Limb (tissue), 2 donors: ENCODE measurements at regions not wholly inside any gene's neighbourhood (a gene's known extent, or its start where the extent isn't known, plus 50 kb on each side); places are given as distances from the start of the nearest gene placed in this dataset.
"Not testable (repeated sequence)": the region's sequence is repeated elsewhere in the genome, so short reads cannot be mapped to it uniquely, and the experiment has no call there.

Experiments
- DNase-seq, 2 donors: peaks; one replicate each; pipeline ENCODE4 v3.0.0-alpha.2; 2016; ENCODE audit errors: extremely low spot score in 2 of 2

DNA sequence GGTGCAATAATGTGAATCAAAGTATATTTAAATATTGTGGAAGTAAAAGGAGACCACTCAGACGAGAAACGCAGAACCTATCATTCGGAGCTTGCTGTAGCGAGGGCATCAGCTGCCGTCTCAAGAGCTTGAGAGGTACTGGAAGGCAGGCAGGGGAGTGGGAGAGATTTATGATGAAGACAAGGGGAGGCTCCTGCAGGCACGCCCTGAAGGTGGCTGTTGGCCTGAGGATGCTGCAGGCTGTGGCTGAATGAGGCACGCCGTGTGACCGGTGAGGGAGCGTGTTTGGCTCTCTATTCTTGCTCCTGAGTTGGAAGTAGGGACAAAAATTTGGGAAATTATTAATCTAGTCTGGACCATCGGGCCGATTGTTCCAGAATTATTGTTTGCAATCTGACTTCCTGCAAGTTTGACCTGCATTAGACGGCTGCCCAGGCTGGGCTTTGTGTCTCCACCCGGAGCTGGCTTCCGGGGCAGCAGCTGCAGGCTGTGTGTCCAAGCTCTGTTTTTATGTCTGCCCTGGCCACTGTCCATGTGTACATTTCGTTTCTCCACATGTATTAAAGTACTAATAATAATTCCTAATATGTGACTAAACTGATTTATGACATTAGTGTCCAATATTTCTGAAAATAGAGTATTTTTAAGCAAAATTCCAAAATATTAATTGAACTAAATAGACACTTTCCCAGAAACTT is 91.1 kb upstream of the ANKRD10 start:
- peak in 1 of 2 donors; percentile 47 for DNase-seq

DNA sequence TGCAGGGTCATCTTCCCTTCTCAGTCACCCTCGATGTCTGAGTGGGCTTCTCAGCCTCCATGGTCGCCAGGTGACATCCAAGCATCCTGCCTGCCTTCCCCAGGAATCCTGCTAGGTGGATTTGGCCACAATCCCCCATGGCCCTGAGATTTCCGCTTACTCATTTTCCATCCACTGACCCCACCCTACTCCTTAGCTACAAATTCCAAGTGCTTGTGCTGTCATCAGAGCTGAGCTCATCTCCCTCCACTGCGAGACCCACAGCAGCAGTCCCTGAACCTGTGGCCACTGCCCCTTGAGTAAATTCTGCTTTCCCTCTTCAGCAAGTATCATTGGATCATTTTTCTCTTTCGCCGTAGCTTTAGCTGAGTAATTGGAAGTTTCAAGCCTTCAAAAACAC is 90.5 kb upstream of the ANKRD10 start:
- DNase-seq = no peak

DNA sequence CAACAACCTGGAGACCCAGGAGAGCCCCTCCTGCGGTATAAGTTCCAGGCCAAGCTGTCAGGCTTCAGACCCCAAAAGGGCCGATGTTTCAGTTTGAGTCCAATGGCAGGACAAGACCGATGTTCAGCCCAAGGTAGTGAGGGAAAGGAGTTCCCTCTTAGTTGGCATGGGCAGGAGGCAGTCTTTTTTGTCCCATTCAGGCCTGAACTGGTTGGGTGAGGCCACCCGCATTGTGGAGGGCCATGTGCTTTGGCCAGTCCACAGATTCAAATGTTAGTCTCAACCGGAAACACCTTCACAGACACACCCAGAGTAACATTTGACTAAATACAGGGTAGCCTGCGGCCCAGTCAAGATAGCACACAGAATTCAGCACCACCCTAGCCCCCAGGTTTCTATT is 89.6 kb upstream of the ANKRD10 start:
- DNase-seq = no peak

DNA sequence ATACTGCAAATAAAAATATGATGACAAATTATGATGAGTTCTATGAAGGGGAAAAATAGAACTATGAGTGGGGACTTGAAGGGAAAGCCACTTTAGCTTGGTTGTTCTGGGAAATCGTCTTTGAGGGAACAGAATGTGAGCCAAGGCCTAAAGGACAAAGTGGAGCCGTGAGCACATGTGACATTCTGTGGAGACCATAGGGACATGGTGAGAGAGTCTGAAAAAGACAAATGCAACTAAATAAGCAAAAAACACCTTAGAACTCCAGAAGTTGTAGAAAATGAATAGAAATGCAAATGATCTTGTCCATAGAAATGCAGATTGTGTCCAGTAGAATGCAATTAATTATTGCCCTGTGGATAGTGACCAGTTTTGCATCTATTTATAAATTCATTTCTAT is 86.8 kb upstream of the ANKRD10 start:
- no peak for DNase-seq

DNA sequence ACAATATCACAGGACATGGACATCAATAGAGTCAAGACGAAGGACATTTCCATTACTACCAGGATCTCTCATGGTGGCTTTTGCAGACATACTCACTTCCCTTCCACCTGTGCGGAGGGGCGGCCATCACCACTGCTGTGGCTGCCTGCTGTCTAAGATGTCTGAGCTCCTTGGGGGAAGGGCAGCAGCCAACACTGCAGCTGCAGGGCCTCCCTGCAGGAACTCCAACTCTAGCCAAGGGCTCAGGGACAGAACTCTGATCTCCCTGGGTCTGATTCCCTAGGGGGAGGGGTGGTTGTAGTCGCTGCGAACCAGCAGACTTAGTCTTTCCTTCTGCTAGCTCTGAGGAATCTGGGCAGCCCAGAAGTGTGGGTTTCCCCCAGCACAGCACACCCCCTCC is 78.9 kb upstream of the ANKRD10 start:
- no peak for DNase-seq

DNA sequence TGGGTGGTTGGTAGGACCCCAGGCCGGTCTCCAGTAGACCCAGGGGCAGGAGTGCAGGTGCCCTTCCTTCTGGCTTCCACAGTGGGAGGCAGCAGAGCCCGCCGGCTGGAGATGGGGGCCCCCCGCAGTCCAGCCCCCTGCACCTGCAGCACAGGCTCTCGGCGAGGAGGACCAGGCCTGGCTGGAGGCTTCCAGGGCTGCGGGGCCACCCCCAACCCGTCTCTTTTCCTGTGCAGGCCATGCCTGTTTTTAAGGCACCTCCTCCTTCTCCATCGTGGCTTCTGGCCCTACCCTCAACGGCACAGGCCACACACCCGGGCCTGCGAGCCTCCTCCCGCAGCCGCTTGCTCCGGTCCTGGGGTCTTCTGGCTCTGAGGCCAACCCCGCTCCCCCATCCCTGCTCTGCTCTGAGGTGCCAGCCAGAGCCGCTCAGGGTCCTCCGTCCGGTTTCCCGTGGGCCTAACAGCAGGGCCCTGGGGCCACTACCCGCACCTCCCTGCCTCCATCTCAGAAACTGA is 77.2 kb upstream of the ANKRD10 start:
- DNase-seq = no peak

DNA sequence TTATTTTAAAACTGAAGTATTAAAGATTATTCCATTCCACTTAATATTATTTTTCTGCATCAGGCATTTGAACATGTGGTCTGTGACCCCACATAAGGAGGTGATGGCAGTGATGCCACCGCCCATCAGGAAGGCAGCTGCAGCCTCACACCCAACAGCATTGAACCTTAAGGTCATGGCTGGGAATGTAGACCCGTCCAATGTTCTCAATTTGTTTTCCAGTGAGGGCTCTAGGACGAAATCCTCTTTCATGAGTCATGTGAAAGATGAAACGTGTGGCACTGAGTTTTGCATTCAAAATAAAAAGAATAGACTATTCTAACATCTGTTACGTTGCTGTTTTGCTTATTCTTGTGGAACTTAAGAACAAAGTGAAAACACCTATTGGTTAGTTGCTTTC is 74.5 kb upstream of the ANKRD10 start:
- no peak for DNase-seq

DNA sequence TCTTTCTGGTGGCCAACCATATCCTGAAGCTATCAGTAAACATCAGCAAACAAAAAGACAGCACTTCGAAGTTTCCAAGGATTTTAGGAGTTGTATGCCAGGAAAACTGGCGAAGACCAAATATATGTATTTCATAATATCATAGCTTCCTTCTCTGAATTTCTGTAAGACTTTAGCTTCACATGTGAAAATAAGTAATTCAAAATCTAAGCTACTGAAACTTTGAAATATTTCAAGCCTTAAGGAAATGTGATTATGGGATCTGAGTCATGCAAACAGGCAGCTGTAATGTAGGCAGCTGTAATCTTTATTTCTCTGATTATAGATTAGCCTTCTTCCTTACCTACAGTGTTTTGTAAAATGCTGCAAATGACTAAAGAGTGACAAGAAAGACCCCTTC is 70.7 kb upstream of the ANKRD10 start:
- DNase-seq = no peak

DNA sequence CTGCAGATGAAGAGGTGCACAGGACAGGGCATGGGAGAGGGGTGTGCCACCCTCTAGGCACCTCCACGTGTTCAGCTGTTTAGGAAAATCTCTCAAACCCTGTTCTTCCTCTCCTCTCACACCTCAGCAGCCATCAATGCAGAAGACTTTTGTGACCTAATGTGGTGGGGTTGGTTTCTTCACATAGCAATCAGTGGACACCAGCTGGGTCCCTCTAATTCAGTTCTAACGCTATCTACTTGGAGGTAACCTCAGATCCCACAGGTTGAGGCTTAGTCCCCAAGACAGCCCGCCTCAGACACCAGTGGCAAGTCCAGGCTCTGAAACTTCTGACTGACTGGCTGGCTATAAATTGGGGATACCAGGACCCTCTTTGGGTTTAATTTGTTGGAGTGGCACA is 69.9 kb upstream of the ANKRD10 start:
- no peak for DNase-seq

DNA sequence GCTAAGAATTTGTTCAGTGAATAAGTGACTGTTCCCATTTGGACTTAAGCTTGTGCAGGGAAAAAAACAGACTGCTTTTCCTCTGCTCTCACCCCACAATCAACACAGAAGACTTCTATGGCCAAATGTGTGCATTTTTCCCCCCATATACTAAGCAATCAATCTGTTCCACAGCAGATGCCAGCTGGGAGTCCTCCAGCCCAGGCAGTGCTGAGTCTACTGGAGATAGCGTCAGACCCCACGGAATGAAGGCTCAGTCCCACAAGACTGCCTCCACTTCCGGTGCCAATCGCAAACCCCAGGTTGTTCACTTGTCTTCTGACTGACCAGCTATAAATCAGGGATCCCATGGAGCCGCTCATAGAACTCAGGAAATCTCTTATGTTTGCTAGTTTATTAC is 69.5 kb upstream of the ANKRD10 start:
- DNase-seq = no peak

DNA sequence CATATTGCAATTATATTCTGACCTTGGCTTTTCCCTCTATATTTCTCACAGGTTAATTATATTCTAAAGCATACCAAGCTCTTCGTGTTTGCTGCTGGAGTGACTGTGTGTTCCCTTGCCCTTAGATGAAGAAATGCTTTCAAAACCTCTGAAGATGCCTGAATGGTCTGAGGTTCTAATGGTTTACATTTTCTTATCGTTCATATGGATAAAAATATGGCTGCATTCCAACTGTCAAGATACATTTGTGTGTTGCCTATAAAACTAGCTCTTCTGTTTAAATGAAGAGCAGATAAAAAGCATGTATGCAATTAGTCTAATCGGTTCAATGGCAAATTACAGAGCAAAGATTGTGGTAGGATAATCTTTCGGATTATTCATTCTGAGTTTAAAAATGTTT is 68.4 kb upstream of the ANKRD10 start:
- no peak for DNase-seq

DNA sequence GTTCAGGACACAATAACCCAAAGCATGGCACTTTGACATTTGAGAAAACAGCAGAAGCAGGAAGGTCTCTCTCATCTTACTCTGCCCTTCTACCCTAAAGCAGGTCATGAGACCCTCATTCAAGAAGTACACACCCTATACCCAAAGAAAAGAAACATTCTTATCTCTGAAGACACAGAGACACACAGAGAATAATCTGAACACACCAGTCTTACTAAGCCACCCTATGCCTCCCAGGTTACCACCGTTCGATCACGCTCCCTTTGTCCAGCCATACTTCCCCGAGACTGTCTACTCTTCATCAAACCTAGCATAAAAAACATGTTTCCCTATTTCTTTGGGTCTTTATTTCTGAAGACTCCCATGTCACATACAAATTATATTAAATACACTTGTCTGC is 66.5 kb upstream of the ANKRD10 start:
- no peak for DNase-seq

DNA sequence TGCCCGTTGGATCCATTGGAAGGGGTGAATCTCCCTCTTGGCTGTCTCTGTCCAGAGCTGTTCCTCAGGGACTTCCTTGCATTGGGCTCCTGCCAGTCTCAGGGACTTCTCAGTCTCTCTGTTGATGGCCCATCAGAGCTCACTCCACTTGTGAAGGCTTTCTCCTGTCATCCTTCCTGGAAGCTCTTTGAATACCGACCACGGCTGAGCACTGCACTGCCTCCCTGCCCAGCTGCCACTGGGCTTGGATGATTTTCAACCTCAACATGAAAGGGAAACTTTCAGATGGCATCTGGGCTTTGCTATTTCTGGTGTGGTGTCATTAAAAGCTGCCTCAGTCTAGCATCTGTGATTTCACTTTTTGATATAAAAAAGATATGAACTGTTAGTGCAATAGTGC is 66.1 kb upstream of the ANKRD10 start:
- DNase-seq = no peak

DNA sequence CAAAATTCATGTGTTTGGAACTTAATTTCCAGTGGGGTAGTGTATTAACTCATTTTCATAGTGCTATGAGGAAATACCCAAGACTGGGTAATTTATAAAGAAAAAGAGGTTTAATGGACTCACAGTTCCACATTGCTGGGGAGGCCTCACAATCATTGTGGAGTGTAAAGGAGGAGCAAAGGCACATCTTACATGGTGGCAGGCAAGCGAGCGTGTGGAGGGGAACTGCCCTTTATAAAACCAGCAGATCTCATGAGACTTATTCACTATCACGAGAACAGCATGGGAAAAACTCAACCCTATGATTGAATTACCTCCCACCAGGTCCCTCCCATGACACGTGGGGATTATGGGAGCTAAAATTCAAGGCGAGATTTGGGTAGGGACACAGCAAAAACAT is 64.3 kb upstream of the ANKRD10 start:
- DNase-seq = not testable (repeated sequence)

DNA sequence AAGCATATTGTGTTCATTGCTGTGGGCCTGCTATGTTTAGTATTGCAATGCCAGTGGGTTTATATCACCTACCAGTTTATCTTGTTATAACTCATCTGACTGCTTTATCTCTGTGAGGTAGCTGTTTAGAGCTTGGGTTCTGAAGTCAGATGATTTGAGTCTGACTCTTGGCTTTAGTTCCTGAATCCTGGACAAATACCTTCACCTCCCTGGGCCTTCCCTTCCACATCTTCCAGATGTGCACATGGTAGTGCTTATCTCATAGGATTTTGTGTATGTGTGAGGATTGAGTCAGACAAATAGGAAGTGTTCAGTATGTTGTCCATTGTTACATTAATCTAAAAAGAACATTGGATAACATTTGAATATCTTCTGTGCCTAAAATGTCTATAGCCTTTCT is 63.5 kb upstream of the ANKRD10 start:
- no peak for DNase-seq

DNA sequence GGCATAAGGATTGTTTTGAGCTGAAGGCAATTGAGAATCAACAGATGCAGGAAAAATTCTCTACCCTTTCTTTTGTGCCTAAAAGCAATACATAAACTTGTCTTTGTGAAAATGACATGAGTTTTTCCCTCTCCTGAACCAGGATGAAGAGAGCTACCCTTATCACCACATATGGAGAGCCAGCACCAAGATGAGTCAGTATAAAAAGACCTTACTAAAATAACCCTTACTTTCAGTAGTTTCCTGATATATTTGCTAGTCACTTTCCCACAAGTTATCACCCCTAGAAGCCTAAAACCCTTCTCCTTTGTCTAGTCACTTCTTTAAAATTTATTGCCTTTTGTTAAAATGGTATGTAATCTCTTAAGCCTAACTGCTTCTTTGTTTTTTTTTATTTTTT is 61.9 kb upstream of the ANKRD10 start:
- DNase-seq = no peak

DNA sequence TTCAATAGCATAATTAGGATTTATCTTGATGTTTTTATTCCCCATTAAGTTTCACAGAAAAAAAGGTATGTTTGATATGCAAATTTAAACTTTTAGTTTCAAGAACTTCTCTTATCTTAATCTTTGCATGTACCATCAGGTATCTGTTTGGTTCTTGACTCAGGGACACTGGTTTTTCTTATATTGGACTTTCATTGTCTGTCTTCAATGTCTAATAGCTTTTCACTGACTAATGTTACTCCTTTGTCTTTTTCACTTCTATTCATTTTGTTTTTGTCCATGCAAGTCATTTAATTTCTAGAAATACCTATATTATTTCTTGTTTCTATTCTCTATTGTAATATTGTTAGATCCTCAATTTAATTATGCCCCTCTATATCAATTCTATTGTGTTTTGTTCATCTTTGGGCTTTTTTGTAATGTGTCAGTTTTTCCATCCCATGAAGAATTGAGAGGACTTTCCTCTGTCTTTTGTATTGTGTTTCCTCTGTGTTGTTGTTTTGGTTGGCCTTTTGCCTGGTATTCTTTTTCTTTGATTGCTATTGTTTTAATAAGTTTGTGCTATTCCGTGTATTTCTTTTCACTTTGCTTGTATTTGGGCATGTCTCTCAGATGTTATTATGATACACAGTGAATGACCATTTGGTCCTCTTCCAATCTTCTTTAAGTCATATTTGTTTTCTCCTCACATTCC is 58.3 kb upstream of the ANKRD10 start:
- no peak for DNase-seq

DNA sequence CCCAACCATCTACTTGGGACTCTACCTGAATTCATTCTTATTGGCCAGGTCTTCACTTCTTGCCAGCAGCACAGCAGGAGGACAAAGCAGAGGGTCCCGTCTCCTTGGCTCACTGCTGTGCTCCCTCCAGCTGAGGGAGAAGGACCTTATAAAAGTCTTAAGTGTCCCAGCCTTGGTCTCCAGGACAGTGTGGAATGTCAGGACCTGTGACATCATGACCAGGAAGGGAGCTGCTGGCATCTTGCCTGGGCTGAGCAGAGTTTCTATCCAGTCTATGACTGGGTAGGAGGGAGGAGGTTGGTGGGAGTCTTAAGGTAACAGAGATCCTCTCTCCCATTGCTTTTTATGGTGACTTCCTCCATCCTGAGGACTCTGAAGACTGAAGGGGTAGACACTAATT is 56.6 kb upstream of the ANKRD10 start:
- no peak for DNase-seq

DNA sequence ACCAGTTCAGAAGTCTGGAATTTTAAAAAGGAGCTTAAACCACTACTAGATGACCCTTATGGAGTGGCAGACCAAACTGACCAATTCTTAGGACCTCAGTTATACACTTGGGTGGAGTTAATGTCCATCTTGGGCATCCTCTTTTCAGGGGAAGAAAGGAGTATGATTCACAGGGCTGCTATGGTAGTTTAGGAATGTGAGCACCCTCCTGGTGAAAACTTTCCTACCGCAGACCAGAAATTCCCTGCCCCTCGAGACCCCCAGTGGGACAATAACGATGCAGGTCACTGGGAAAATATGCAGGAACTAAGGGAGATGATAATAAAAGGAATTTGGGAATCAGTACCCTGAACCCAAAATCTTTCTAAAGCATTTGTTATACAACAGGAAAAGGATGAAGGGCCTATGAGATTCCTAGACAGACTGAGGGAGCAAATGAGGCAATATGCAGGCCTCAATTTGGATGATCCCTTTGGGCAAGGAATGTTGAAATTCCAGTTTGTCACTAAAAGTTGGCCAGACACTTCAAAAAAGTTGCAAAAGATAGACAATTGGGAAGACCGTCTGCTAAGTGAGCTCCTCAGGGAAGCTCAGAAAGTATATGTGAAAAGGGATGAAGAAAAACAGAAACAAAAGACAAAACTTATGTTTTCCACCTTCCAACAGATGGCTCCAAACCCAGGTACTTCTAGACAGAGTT is 52.4 kb upstream of the ANKRD10 start:
- DNase-seq = not testable (repeated sequence)

DNA sequence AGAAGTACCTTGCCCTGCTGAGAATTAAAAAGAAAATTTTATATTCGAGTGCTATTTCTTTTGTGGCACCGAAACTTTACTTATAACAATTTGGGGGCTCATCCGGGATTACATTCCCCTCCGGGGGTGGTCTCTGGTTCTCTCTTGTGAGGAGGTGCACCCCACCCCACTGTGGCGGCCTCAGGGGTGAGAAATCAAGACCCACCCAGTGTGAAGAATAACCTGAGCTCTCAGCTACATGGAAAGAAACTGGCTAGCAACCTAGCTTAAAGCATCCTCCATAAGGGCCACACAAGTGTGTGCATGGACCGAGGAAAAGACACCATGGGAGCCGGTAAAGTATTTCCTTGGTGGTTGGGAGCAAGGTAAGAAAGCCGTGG is 50.9 kb upstream of the ANKRD10 start:
- no peak for DNase-seq

DNA sequence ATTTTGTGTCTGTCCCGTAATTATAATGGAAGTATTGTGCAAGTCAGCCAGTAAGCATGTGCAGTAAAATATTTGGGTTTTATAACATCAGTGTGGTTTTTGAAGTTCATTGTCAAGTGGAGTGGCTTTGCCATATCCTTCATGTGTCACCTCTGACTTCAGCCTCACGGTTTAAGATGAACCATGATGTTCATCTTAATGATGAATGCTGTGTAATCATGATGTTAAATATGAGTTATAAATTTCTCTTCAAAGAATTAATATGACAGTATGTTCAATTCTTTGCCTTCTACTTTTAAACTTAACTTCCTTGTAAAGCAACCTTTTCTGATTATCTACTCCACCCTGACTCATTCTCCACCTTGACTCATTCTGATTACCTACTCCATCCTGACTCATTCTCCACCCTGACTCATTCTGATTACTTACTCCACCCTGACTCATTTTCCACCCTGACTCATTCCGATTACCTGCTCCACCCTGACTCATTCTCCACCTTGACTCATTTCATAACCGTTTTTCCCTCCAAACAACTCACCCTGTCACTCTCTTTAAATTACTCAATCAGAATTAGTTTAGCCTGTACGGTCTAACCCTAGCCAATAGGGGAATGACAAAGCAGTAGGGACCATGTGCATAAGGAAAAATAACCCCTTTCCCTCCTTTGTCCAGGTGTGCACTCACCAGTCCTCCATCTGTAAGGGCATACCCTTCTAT is 50.3 kb upstream of the ANKRD10 start:
- DNase-seq = no peak
